ENCODE measurements at regions not wholly inside any gene's neighbourhood (a gene's known extent, or its start where the extent isn't known, plus 50 kb on each side); places are given as distances from the start of the nearest gene placed in this dataset.
"Not testable (repeated sequence)": the region's sequence is repeated elsewhere in the genome, so short reads cannot be mapped to it uniquely, and the experiment has no call there.

DNA sequence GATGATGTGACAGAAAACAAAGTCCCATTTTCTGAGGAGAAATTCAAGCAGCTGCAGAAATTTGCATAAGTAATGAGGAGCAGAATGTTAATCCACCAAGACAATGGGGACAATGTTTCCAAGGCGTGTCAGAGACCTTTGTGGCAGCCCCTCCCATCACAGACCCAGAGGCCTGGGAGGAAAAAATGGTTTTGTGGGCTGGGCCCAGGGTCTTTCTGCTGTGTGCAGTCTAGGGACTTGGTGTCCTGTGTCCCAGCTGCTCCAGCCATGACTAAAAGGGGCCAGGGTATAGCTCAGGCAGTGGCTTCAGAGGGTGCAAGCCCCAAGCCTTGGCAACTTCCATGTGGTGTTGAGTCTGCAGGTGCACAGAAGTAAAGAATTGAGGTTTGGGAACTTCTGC, 84.6 kb upstream of the THUMPD2 start:
- TF ChIP-seq ESRRA (CRISPR knock-in tag; IDR thresholded peaks at IDR 0.05; ENCODE audit: borderline replicate concordance); ATF1 (CRISPR knock-in tag; IDR thresholded peaks at IDR 0.05): not testable (repeated sequence)

All from WTC11 (cell line).